HepG2 (cell line): ENCODE measurements at regions not wholly inside any gene's neighbourhood (a gene's known extent, or its start where the extent isn't known, plus 50 kb on each side); places are given as distances from the start of the nearest gene placed in this dataset.

ENCODE experiments used
- ATAC-seq: fragments of 200-7000 bp; cut with Tn5 transposase; 3 replicates; pipeline ENCODE4 v1.9.1; 2020; ENCODE audit warnings: mild to moderate bottlenecking, moderate library complexity
- BruUV-seq: library from RNA; stranded (reverse); fragments of 400-500 nt; replicated peaks from 2 replicates; lab custom pipeline; 2021; lab: Mats Ljungman, UMichigan
- CTCF ChIA-PET: fragments of 300-600 bp; formaldehyde crosslinking; extraction: SDS; loops from one replicate; lab custom pipeline; 2021; ENCODE audit warnings: low total read pairs, inconsistent platforms, low intra/inter-chr PET ratio; lab: Yijun Ruan, JAX
- POLR2A ChIA-PET: fragments of 350-600 bp; sonication (Branson Sonifier 250); formaldehyde crosslinking; loops from one replicate; lab custom pipeline; 2020; ENCODE audit warnings: antibody characterized with exemption, inconsistent platforms; lab: Yijun Ruan, JAX
- DNase-seq: peaks from one replicate; pipeline ENCODE4 v3.0.0-alpha.2; 2015; ENCODE audit warnings: low spot score
- FAIRE-seq: peaks from 3 replicates; lab custom pipeline; 2011; peaks lifted over from hg19 to GRCh38; lab: Jason Lieb, UNC
- H2AFZ ChIP-seq: one replicate; pipeline ENCODE4 v1.6.1; 2011; ENCODE audit warnings: low read length, inconsistent platforms
- H3K27ac ChIP-seq: fragments of 300-600 bp; 3 replicates; pipeline ENCODE4 v1.8.0; 2011; ENCODE audit warnings: mixed run types, mild to moderate bottlenecking, mixed read lengths, low read length, inconsistent platforms; ENCODE audit not compliant: insufficient read depth; ENCODE audit errors: extremely low read length
- H3K27me3 ChIP-seq, 2 experiments: fragments of 200-600 bp in 1 of 2; 2 replicates in 1 of 2; 3 replicates in 1 of 2; pipeline versions ENCODE4 v1.6.0 to v1.8.0; 2011; ENCODE audit warnings: low read length in 2 of 2, mild to moderate bottlenecking in 2 of 2, moderate library complexity in 2 of 2, inconsistent platforms in 1 of 2; ENCODE audit not compliant: insufficient read depth in 2 of 2, control insufficient read depth in 1 of 2
- H3K36me3 ChIP-seq, 2 experiments: fragments of 200-600 bp in 1 of 2; replicated peaks in 1 of 2; 2 replicates in 1 of 2; 3 replicates in 1 of 2; pipeline versions ENCODE4 v1.5.1 to v1.8.0; 2011; ENCODE audit warnings: low read length in 2 of 2, inconsistent platforms in 1 of 2; ENCODE audit not compliant: insufficient read depth in 2 of 2, control insufficient read depth in 1 of 2
- H3K4me1 ChIP-seq: 2 replicates; pipeline ENCODE4 v1.5.1; 2012; ENCODE audit warnings: low read length, inconsistent platforms; ENCODE audit not compliant: insufficient read depth
- H3K4me2 ChIP-seq: 2 replicates; pipeline ENCODE4 v1.6.0; 2011; ENCODE audit warnings: low read depth, low read length, inconsistent platforms
- H3K4me3 ChIP-seq, 3 experiments: fragments of 200-600 bp in 1 of 3; sonication (generic), shearing (Covaris generic) in 1 of 3; replicated peaks in 1 of 3; 2 replicates each; pipeline ENCODE4 v1.5.1; 2011 to 2016; ENCODE audit warnings: low read length in 3 of 3, inconsistent platforms in 2 of 3, low read depth in 2 of 3, mild to moderate bottlenecking in 2 of 3, control low read depth in 1 of 3, mixed read lengths in 1 of 3; ENCODE audit not compliant: insufficient read depth in 1 of 3
- H3K79me2 ChIP-seq: one replicate; pipeline ENCODE4 v1.6.1; 2011; ENCODE audit warnings: low read length, inconsistent platforms; ENCODE audit not compliant: insufficient read depth
- H3K9ac ChIP-seq: 2 replicates; pipeline ENCODE4 v1.6.0; 2011; ENCODE audit warnings: mild to moderate bottlenecking, low read depth, low read length, inconsistent platforms; ENCODE audit not compliant: insufficient read depth
- H3K9me3 ChIP-seq: 2 replicates; pipeline ENCODE4 v1.5.1; 2012; ENCODE audit warnings: mild to moderate bottlenecking, low read length
- H4K20me1 ChIP-seq: 2 replicates; pipeline ENCODE4 v1.6.0; 2011; ENCODE audit warnings: inconsistent platforms, mild to moderate bottlenecking, low read length, moderate library complexity; ENCODE audit not compliant: insufficient read depth
- ATF1 ChIP-seq: IDR thresholded peaks from 2 replicates; pipeline ENCODE4 v1.6.1; 2016; ENCODE audit warnings: mild to moderate bottlenecking, control low read depth
- NFE2L1 ChIP-seq: sonication (generic); formaldehyde crosslinking; IDR thresholded peaks from 2 replicates; pipeline ENCODE4 v1.4.0; 2020; ENCODE audit warnings: missing genetic modification reagents, mild to moderate bottlenecking, borderline replicate concordance
- ZBTB40 ChIP-seq, 2 experiments: fragments of 450-650 bp in 1 of 2; sonication (generic) in 1 of 2; formaldehyde crosslinking in 1 of 2; IDR thresholded peaks; 2 replicates each; pipeline versions ENCODE4 v1.6.1 to v1.8.0; 2016 to 2022; ENCODE audit warnings: antibody characterized with exemption in 1 of 2, mild to moderate bottlenecking in 1 of 2, missing genetic modification reagents in 1 of 2
- ZMAT3 ChIP-seq: sonication (generic); formaldehyde crosslinking; conservative IDR thresholded peaks from 2 replicates; pipeline ENCODE4 v1.7.0; 2021; ENCODE audit warnings: missing genetic modification reagents
- WGBS: methylation state at CpG from one replicate; pipeline ENCODE4 v1.1.6; 2017; ENCODE audit warnings: low lambda C conversion rate; 5-methylcytosine and 5-hydroxymethylcytosine counted together
- in situ Hi-C: cut with HindIII; loops from 2 replicates; pipeline ENCODE4 v1.10.0; 2017; ENCODE audit warnings: low pct_unique_long_range_greater_than_20kb; ENCODE audit not compliant: extremely low pct_ligation_motif_present
- intact Hi-C: fragments of 100-400 bp; cut with micrococcal nuclease; formaldehyde crosslinking; loops from one replicate; pipeline ENCODE4 v1.10.0; 2022; ENCODE audit not compliant: unreplicated experiment

- Histone ChIP-seq H3K36me3 (no peaks in the 10 kb centered on the region), H3K9ac (no peak overlapping the region), H3K79me2 (no peaks in the 10 kb centered on the region), H3K27ac (no peak overlapping the region), H2AFZ (no peak overlapping the region), H3K4me2 (no peak overlapping the region), H3K4me3 (no peak overlapping the region), H3K27me3 (no peaks in the 10 kb centered on the region), H4K20me1 (no peaks in the 10 kb centered on the region), H3K4me1 (peaks cover 7% of the 10 kb centered on the region; the same call in 1 of the 2 replicates), H3K9me3 (peaks cover 24% of the 10 kb centered on the region)
- in situ Hi-C loops (no loop called here), intact Hi-C loops (no loop called here)
- whole genome bisulfite sequencing, result 11% methylated on average over 3 of the region's 3 CpGs
- FAIRE-seq (no peak), ATAC-seq (no peak), DNase-seq (no peak)
- ChIA-PET POLR2A (no interaction called here), CTCF (no interaction called here)
- BruUV-seq, result no TSS peak
- no peak for TF ChIP-seq ZMAT3 (CRISPR knock-in tag)
- TF ChIP-seq ATF1 (CRISPR knock-in tag), result no peak
- no peak for TF ChIP-seq ZBTB40 (IDR thresholded peaks at IDR 0.05)
- no peak for TF ChIP-seq ZBTB40 (CRISPR knock-in tag; IDR thresholded peaks at IDR 0.05)
- no peak for TF ChIP-seq NFE2L1
These were observed 119.0 kb upstream of the CDC42EP3 start for GRCh38 chr2:37790462-37790861.
